Tibial artery (tissue), 4 donors: ENCODE measurements at regions not wholly inside any gene's neighbourhood (a gene's known extent, or its start where the extent isn't known, plus 50 kb on each side); places are given as distances from the start of the nearest gene placed in this dataset.
"Not testable (repeated sequence)": the region's sequence is repeated elsewhere in the genome, so short reads cannot be mapped to it uniquely, and the experiment has no call there.

ENCODE experiments used
- DNase-seq, 2 donors: peaks; one replicate each; pipeline ENCODE4 v3.0.0-alpha.2; 2019
- H3K27ac ChIP-seq, 2 donors: fragments of 200-600 bp; sonication (generic) in 1 of 2; 1 replicate in 1 of 2; 2 replicates in 1 of 2; pipeline ENCODE4 v1.5.1; 2018 to 2019; ENCODE audit warnings: mild to moderate bottlenecking in 1 of 2
- H3K27me3 ChIP-seq, 2 donors: fragments of 200-600 bp; sonication (generic) in 1 of 2; one replicate each; pipeline versions ENCODE4 v1.5.1 to v1.6.0; 2016 to 2019
- H3K36me3 ChIP-seq, 3 donors: fragments of 200-600 bp; sonication (generic) in 2 of 3; one replicate each; pipeline ENCODE4 v1.5.1; 2016 to 2019; ENCODE audit warnings: mild to moderate bottlenecking in 2 of 3
- H3K4me1 ChIP-seq, 4 donors: fragments of 200-600 bp; sonication (generic) in 2 of 4; 1 replicate in 3 of 4; 2 replicates in 1 of 4; pipeline ENCODE4 v1.5.1; 2016 to 2019
- H3K4me3 ChIP-seq, 2 donors: fragments of 200-600 bp; sonication (generic) in 1 of 2; 1 replicate in 1 of 2; 2 replicates in 1 of 2; pipeline ENCODE4 v1.5.1; 2018 to 2019; ENCODE audit warnings: mild to moderate bottlenecking in 2 of 2
- H3K9me3 ChIP-seq, 3 donors: fragments of 200-600 bp; sonication (generic) in 1 of 3; one replicate each; pipeline ENCODE4 v1.5.1; 2016 to 2019
- CTCF ChIP-seq, 2 experiments: fragments of 200-600 bp in 1 of 2; fragments of 450-650 bp in 1 of 2; IDR thresholded peaks; one replicate each; pipeline ENCODE4 v1.5.1; 2017 to 2019; ENCODE audit warnings: antibody characterized with exemption in 2 of 2, mild to moderate bottlenecking in 1 of 2, moderate library complexity in 1 of 2
- intact Hi-C: fragments of 100-400 bp; cut with DNase I; formaldehyde crosslinking; loops from one replicate; pipeline ENCODE4 v1.15.0; 2023; ENCODE audit warnings: low total_unique reads

- peaks cover 0 to 6% (median 5%) of the 10 kb centered on the region in 3 donors for H3K9me3 ChIP-seq
- H3K36me3 ChIP-seq, result no peaks in the 10 kb centered on the region
- H3K27ac ChIP-seq, result no peak overlapping the region
- intact Hi-C loops, result no loop called here
- H3K27me3 ChIP-seq, result no peaks in the 10 kb centered on the region
- TF ChIP-seq CTCF (IDR thresholded peaks at IDR 0.05), result no peak
- no peak overlapping the region for H3K4me3 ChIP-seq
- no peaks in the 10 kb centered on the region for H3K4me1 ChIP-seq
- no peak for DNase-seq
These were observed 141.5 kb upstream of the NRG3 start for GRCh38 chr10:81733542-81733941.

GRCh38 chr10:81735167-81735566, 139.8 kb upstream of the NRG3 start:
- H3K4me1 ChIP-seq, DNase-seq, H3K9me3 ChIP-seq, H3K36me3 ChIP-seq, H3K4me3 ChIP-seq, H3K27me3 ChIP-seq, H3K27ac ChIP-seq, intact Hi-C loops: not testable (repeated sequence)

- Histone ChIP-seq H3K4me1 (no peaks in the 10 kb centered on the region), H3K9me3 (no peaks in the 10 kb centered on the region), H3K36me3 (no peaks in the 10 kb centered on the region), H3K27ac (no peak overlapping the region), H3K4me3 (no peak overlapping the region), H3K27me3 (no peaks in the 10 kb centered on the region)
- intact Hi-C loops, result no loop called here
- no peak for DNase-seq
- TF ChIP-seq CTCF (IDR thresholded peaks at IDR 0.05), result no peak
These were observed 115.9 kb upstream of the NRG3 start for GRCh38 chr10:81759111-81759510.

GRCh38 chr10:81784111-81784597, 90.8 kb upstream of the NRG3 start:
- Histone ChIP-seq H3K4me1 (no peaks in the 10 kb centered on the region), H3K27me3 (no peaks in the 10 kb centered on the region), H3K36me3 (no peaks in the 10 kb centered on the region), H3K9me3 (no peaks in the 10 kb centered on the region), H3K4me3 (no peak overlapping the region), H3K27ac (no peak overlapping the region)
- DNase-seq, result no peak
- intact Hi-C loops, result no loop called here
- TF ChIP-seq CTCF (IDR thresholded peaks at IDR 0.05), result no peak

GRCh38 chr10:81792729-81793128, 82.3 kb upstream of the NRG3 start:
- Histone ChIP-seq H3K27ac (no peak overlapping the region), H3K9me3 (no peaks in the 10 kb centered on the region), H3K36me3 (no peaks in the 10 kb centered on the region), H3K4me3 (no peak overlapping the region), H3K27me3 (no peaks in the 10 kb centered on the region), H3K4me1 (no peaks in the 10 kb centered on the region)
- intact Hi-C loops, result no loop called here
- TF ChIP-seq CTCF (IDR thresholded peaks at IDR 0.05), result no peak
- no peak for DNase-seq

- Histone ChIP-seq H3K36me3 (no peaks in the 10 kb centered on the region), H3K27me3 (no peaks in the 10 kb centered on the region), H3K4me1 (no peaks in the 10 kb centered on the region), H3K4me3 (no peak overlapping the region), H3K27ac (no peak overlapping the region), H3K9me3 (peaks cover 0 to 12% (median 4%) of the 10 kb centered on the region in 3 donors)
- no peak for TF ChIP-seq CTCF (IDR thresholded peaks at IDR 0.05)
- intact Hi-C loops, result no loop called here
- DNase-seq, result no peak
These were observed 68.2 kb upstream of the NRG3 start for GRCh38 chr10:81806842-81807241.
